HEK293 (cell line): ENCODE measurements at regions not wholly inside any gene's neighbourhood (a gene's known extent, or its start where the extent isn't known, plus 50 kb on each side); places are given as distances from the start of the nearest gene placed in this dataset.

Experiments
- CTCF ChIA-PET: fragments of 350-600 bp; formaldehyde crosslinking; extraction: SDS; loops from one replicate; lab custom pipeline; 2021; ENCODE audit warnings: antibody characterized with exemption; lab: Yijun Ruan, JAX
- POLR2A ChIA-PET: fragments of 300-600 bp; formaldehyde crosslinking; extraction: SDS; loops from one replicate; lab custom pipeline; 2020; ENCODE audit warnings: antibody characterized with exemption, inconsistent platforms; lab: Yijun Ruan, JAX
- H3K27ac ChIP-seq: fragments of 200-500 bp; sonication (Bioruptor generic); 2 replicates; pipeline ENCODE4 v1.5.1; 2014; ENCODE audit warnings: low read depth, low read length, control low read depth, inconsistent platforms; ENCODE audit errors: extremely low read depth
- H3K36me3 ChIP-seq, 2 experiments: fragments of 200-500 bp in 1 of 2; sonication (Bioruptor generic) in 1 of 2; 1 replicate in 1 of 2; 2 replicates in 1 of 2; pipeline ENCODE4 v1.5.1; 2014 to 2017; ENCODE audit warnings: inconsistent platforms in 2 of 2, low read length in 2 of 2; ENCODE audit not compliant: control insufficient read depth in 2 of 2, insufficient read depth in 1 of 2
- H3K4me1 ChIP-seq: fragments of 200-500 bp; sonication (Bioruptor generic); 2 replicates; pipeline ENCODE4 v1.5.1; 2014; ENCODE audit warnings: mild to moderate bottlenecking, low read length, inconsistent platforms; ENCODE audit not compliant: control insufficient read depth, insufficient read depth
- H3K4me3 ChIP-seq: 2 replicates; pipeline ENCODE4 v1.5.1; 2011; ENCODE audit warnings: low read depth, mild to moderate bottlenecking, control low read depth, low read length, moderate library complexity
- H3K9me3 ChIP-seq: fragments of 200-500 bp; sonication (Bioruptor generic); 2 replicates; pipeline ENCODE4 v1.5.1; 2014; ENCODE audit warnings: low read depth, low read length, inconsistent platforms; ENCODE audit not compliant: control insufficient read depth, insufficient read depth
- GLI4 ChIP-seq: fragments of 450-650 bp; formaldehyde crosslinking; IDR thresholded peaks from 2 replicates; pipeline ENCODE4 v1.5.1; 2016; ENCODE audit warnings: missing biosample characterization, missing genetic modification characterization
- HOXC10 ChIP-seq: sonication (generic); formaldehyde crosslinking; IDR thresholded peaks from 2 replicates; pipeline ENCODE4 v1.8.1; 2023; ENCODE audit warnings: mild to moderate bottlenecking, missing genetic modification reagents
- MZF1 ChIP-seq: fragments of 450-650 bp; formaldehyde crosslinking; IDR thresholded peaks from 2 replicates; pipeline ENCODE4 v1.5.1; 2017; ENCODE audit warnings: missing biosample characterization, missing genetic modification characterization, borderline replicate concordance
- TCF7L2 ChIP-seq: IDR thresholded peaks from 2 replicates; pipeline ENCODE4 v1.6.1; 2011; ENCODE audit warnings: low read depth, mild to moderate bottlenecking, inconsistent platforms, low read length, moderate library complexity, borderline replicate concordance
- ZIC2 ChIP-seq: fragments of 450-650 bp; formaldehyde crosslinking; IDR thresholded peaks from 2 replicates; pipeline ENCODE4 v1.5.1; 2016; ENCODE audit warnings: missing biosample characterization, missing genetic modification characterization
- ZNF121 ChIP-seq: fragments of 450-650 bp; formaldehyde crosslinking; IDR thresholded peaks from 2 replicates; pipeline ENCODE4 v1.5.1; 2016; ENCODE audit warnings: missing biosample characterization, missing genetic modification characterization
- ZNF146 ChIP-seq: fragments of 450-650 bp; formaldehyde crosslinking; IDR thresholded peaks from 2 replicates; pipeline ENCODE4 v1.5.1; 2016; ENCODE audit warnings: missing biosample characterization, missing genetic modification characterization
- ZNF169 ChIP-seq: fragments of 450-650 bp; formaldehyde crosslinking; IDR thresholded peaks from 2 replicates; pipeline ENCODE4 v1.5.1; 2016; ENCODE audit warnings: missing biosample characterization, missing genetic modification characterization
- ZNF19 ChIP-seq: fragments of 450-650 bp; formaldehyde crosslinking; IDR thresholded peaks from 2 replicates; pipeline ENCODE4; 2016; ENCODE audit warnings: missing biosample characterization, missing genetic modification characterization, low read depth
- ZNF302 ChIP-seq: fragments of 450-650 bp; formaldehyde crosslinking; IDR thresholded peaks from 2 replicates; pipeline ENCODE4 v1.5.1; 2016; ENCODE audit warnings: missing biosample characterization, missing genetic modification characterization, low read depth
- ZNF366 ChIP-seq: fragments of 450-650 bp; formaldehyde crosslinking; conservative IDR thresholded peaks from 2 replicates; pipeline ENCODE4 v1.5.1; 2016; ENCODE audit warnings: missing biosample characterization, missing genetic modification characterization
- ZNF416 ChIP-seq: fragments of 450-650 bp; formaldehyde crosslinking; IDR thresholded peaks from 2 replicates; pipeline ENCODE4 v1.5.1; 2016; ENCODE audit warnings: missing biosample characterization, missing genetic modification characterization
- ZNF48 ChIP-seq: fragments of 450-650 bp; formaldehyde crosslinking; IDR thresholded peaks from 2 replicates; pipeline ENCODE4 v1.5.1; 2016; ENCODE audit warnings: missing biosample characterization, missing genetic modification characterization
- ZNF501 ChIP-seq: fragments of 450-650 bp; formaldehyde crosslinking; IDR thresholded peaks from 2 replicates; pipeline ENCODE4 v1.5.1; 2016; ENCODE audit warnings: missing biosample characterization, missing genetic modification characterization
- ZNF555 ChIP-seq: fragments of 450-650 bp; formaldehyde crosslinking; conservative IDR thresholded peaks from 2 replicates; pipeline ENCODE4 v1.5.1; 2017; ENCODE audit warnings: missing biosample characterization, mild to moderate bottlenecking, missing genetic modification characterization, inconsistent platforms
- ZNF561 ChIP-seq: fragments of 450-650 bp; IDR thresholded peaks from 2 replicates; pipeline ENCODE4 v1.5.1; 2018; ENCODE audit warnings: missing biosample characterization, missing genetic modification characterization, borderline replicate concordance
- ZNF664 ChIP-seq: fragments of 450-650 bp; formaldehyde crosslinking; IDR thresholded peaks from 2 replicates; pipeline ENCODE4 v1.5.1; 2016; ENCODE audit warnings: missing biosample characterization, missing genetic modification characterization
- ZNF785 ChIP-seq: fragments of 450-650 bp; formaldehyde crosslinking; IDR thresholded peaks from 2 replicates; pipeline ENCODE4 v1.5.1; 2016; ENCODE audit warnings: missing biosample characterization, missing genetic modification characterization
- ZNF843 ChIP-seq: fragments of 450-650 bp; formaldehyde crosslinking; IDR thresholded peaks from 2 replicates; pipeline ENCODE4 v1.5.1; 2016; ENCODE audit warnings: missing biosample characterization, missing genetic modification characterization
- ZSCAN30 ChIP-seq: fragments of 450-650 bp; IDR thresholded peaks from 2 replicates; pipeline ENCODE4 v1.5.1; 2018; ENCODE audit warnings: missing biosample characterization, mild to moderate bottlenecking, missing genetic modification characterization, moderate library complexity
- ZXDB ChIP-seq: fragments of 450-650 bp; formaldehyde crosslinking; IDR thresholded peaks from 2 replicates; pipeline ENCODE4 v1.5.1; 2016; ENCODE audit warnings: missing biosample characterization, missing genetic modification characterization
- TF ChIP-seq, protein P1 (sequence below): fragments of 450-650 bp; formaldehyde crosslinking; IDR thresholded peaks from 2 replicates; pipeline ENCODE4 v1.5.1; 2016; ENCODE audit warnings: missing biosample characterization, missing genetic modification characterization
- TF ChIP-seq, protein P2 (sequence below): fragments of 450-650 bp; formaldehyde crosslinking; IDR thresholded peaks from 2 replicates; pipeline ENCODE4 v1.5.1; 2016; ENCODE audit warnings: missing biosample characterization, missing genetic modification characterization, low read depth
- TF ChIP-seq, protein P3 (sequence below): fragments of 450-650 bp; formaldehyde crosslinking; IDR thresholded peaks from 2 replicates; pipeline ENCODE4 v1.5.1; 2016; ENCODE audit warnings: missing biosample characterization, missing genetic modification characterization, borderline replicate concordance

DNA sequence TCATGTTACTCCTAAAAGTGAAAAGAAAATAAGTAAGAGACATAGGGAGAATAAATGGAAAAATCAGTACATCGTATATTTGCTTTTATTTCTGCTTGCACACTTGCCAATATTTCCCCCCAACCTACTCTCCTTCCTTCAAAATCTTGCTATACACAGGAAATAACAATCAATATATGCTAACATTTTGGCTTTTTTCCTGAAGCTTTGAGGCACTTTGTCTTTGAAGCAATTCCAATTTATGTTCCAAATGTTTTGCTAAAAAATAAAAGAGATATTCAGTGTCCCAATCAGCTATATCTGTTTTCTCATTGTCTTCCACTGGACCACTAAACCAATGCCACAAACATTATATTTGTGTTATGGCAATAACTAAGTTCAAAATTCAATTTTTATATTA lies 184.0 kb upstream of the NEGR1 start (continued):
- TF ChIP-seq, protein P1, sequence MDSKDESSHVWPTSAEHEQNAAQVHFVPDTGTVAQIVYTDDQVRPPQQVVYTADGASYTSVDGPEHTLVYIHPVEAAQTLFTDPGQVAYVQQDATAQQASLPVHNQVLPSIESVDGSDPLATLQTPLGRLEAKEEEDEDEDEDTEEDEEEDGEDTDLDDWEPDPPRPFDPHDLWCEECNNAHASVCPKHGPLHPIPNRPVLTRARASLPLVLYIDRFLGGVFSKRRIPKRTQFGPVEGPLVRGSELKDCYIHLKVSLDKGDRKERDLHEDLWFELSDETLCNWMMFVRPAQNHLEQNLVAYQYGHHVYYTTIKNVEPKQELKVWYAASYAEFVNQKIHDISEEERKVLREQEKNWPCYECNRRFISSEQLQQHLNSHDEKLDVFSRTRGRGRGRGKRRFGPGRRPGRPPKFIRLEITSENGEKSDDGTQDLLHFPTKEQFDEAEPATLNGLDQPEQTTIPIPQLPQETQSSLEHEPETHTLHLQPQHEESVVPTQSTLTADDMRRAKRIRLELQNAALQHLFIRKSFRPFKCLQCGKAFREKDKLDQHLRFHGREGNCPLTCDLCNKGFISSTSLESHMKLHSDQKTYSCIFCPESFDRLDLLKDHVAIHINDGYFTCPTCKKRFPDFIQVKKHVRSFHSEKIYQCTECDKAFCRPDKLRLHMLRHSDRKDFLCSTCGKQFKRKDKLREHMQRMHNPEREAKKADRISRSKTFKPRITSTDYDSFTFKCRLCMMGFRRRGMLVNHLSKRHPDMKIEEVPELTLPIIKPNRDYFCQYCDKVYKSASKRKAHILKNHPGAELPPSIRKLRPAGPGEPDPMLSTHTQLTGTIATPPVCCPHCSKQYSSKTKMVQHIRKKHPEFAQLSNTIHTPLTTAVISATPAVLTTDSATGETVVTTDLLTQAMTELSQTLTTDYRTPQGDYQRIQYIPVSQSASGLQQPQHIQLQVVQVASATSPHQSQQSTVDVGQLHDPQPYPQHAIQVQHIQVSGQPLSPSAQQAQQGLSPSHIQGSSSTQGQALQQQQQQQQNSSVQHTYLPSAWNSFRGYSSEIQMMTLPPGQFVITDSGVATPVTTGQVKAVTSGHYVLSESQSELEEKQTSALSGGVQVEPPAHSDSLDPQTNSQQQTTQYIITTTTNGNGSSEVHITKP (tag by site-specific recombination): no peak
- no peak for TF ChIP-seq ZNF19 (tag by site-specific recombination)
- TF ChIP-seq ZNF843 (tag by site-specific recombination): no peak
- no peak for TF ChIP-seq TCF7L2

DNA sequence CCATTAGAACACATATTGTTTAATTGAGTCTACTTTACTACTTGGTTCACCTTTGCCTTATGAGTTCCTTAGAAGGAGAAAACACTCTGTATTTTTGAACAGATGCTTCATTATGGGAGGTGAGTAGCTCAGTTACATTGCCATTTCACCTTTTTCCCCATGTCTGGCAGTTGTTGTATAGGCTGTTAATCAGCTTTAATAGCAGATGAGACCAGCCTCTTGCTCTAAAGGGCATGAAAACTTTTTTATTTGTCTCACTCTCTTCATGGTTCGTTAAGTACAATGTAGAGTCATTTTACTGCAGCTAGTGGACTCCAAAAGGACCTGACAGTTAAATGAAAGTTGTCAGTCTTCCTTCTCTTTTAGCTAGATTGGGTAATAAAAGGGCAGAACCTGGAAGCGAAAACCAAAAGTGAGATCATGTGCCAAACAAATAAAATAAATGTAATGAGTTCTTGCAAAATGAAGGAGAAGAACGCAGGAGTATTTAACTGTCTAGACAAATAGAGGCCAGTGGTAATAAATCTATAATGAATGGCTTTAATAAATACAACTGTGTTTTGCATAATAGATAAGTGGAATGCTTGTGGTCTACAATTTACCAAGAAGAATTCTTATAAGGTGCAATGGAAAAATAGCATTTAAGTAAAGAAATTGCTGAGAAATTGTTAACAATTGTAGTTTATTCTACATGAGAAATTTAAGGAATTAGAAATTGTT lies 180.0 kb upstream of the NEGR1 start:
- TF ChIP-seq ZNF48 (tag by site-specific recombination): no peak
- no peak for TF ChIP-seq MZF1
- TF ChIP-seq ZSCAN30 (tag by site-specific recombination): no peak
- no peak for TF ChIP-seq ZNF302 (tag by site-specific recombination)
- TF ChIP-seq ZNF146 (tag by site-specific recombination): no peak
- TF ChIP-seq ZNF664 (tag by site-specific recombination): no peak
- TF ChIP-seq HOXC10: no peak
- no peak for TF ChIP-seq ZXDB (tag by site-specific recombination)
- no peak for TF ChIP-seq ZNF785 (tag by site-specific recombination)
- TF ChIP-seq ZNF416 (tag by site-specific recombination): no peak
- TF ChIP-seq ZNF501 (tag by site-specific recombination): no peak
- no peak for TF ChIP-seq ZNF555
- no peak for TF ChIP-seq ZIC2 (tag by site-specific recombination)
- no peak for TF ChIP-seq ZNF366 (tag by site-specific recombination)
- no peak for TF ChIP-seq ZNF561 (tag by site-specific recombination)
- TF ChIP-seq ZNF121 (tag by site-specific recombination): no peak
- no peak for TF ChIP-seq GLI4 (tag by site-specific recombination)
- Histone ChIP-seq H3K4me3 (no peak overlapping the region), H3K4me1 (no peaks in the 10 kb centered on the region), H3K36me3 (no peaks in the 10 kb centered on the region), H3K27ac (no peak overlapping the region), H3K9me3 (no peaks in the 10 kb centered on the region)
- CTCF ChIA-PET: no interaction called here
- POLR2A ChIA-PET: no interaction called here

DNA sequence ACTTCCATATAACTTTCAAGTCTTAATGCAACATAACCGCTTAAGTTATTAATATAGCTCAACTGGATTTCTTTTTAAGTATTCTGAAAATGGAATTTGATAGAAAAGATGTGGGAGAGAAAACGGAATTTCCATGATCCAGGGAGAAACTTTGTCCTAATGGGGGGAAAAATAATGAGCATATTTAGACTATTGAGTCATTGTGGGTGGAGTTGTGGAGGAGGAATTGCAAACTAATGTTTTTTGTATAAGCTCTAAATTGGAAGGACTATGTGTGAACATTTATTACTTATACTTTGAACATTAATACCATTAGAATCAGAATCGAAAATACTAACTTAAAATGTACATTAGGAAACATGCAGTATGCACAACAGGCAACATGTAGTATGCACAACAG lies 159.9 kb upstream of the NEGR1 start:
- no peaks in the 10 kb centered on the region for H3K4me1 ChIP-seq
- H3K36me3 ChIP-seq: no peaks in the 10 kb centered on the region
- no peak overlapping the region for H3K27ac ChIP-seq
- ChIA-PET CTCF (no interaction called here), POLR2A (no interaction called here)
- H3K9me3 ChIP-seq: no peaks in the 10 kb centered on the region
- H3K4me3 ChIP-seq: no peak overlapping the region
- TF ChIP-seq, protein P2, sequence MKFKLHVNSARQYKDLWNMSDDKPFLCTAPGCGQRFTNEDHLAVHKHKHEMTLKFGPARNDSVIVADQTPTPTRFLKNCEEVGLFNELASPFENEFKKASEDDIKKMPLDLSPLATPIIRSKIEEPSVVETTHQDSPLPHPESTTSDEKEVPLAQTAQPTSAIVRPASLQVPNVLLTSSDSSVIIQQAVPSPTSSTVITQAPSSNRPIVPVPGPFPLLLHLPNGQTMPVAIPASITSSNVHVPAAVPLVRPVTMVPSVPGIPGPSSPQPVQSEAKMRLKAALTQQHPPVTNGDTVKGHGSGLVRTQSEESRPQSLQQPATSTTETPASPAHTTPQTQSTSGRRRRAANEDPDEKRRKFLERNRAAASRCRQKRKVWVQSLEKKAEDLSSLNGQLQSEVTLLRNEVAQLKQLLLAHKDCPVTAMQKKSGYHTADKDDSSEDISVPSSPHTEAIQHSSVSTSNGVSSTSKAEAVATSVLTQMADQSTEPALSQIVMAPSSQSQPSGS (tag by site-specific recombination): no peak
- no peak for TF ChIP-seq ZNF169
- TF ChIP-seq ZNF843 (tag by site-specific recombination): no peak
- TF ChIP-seq, protein P3, sequence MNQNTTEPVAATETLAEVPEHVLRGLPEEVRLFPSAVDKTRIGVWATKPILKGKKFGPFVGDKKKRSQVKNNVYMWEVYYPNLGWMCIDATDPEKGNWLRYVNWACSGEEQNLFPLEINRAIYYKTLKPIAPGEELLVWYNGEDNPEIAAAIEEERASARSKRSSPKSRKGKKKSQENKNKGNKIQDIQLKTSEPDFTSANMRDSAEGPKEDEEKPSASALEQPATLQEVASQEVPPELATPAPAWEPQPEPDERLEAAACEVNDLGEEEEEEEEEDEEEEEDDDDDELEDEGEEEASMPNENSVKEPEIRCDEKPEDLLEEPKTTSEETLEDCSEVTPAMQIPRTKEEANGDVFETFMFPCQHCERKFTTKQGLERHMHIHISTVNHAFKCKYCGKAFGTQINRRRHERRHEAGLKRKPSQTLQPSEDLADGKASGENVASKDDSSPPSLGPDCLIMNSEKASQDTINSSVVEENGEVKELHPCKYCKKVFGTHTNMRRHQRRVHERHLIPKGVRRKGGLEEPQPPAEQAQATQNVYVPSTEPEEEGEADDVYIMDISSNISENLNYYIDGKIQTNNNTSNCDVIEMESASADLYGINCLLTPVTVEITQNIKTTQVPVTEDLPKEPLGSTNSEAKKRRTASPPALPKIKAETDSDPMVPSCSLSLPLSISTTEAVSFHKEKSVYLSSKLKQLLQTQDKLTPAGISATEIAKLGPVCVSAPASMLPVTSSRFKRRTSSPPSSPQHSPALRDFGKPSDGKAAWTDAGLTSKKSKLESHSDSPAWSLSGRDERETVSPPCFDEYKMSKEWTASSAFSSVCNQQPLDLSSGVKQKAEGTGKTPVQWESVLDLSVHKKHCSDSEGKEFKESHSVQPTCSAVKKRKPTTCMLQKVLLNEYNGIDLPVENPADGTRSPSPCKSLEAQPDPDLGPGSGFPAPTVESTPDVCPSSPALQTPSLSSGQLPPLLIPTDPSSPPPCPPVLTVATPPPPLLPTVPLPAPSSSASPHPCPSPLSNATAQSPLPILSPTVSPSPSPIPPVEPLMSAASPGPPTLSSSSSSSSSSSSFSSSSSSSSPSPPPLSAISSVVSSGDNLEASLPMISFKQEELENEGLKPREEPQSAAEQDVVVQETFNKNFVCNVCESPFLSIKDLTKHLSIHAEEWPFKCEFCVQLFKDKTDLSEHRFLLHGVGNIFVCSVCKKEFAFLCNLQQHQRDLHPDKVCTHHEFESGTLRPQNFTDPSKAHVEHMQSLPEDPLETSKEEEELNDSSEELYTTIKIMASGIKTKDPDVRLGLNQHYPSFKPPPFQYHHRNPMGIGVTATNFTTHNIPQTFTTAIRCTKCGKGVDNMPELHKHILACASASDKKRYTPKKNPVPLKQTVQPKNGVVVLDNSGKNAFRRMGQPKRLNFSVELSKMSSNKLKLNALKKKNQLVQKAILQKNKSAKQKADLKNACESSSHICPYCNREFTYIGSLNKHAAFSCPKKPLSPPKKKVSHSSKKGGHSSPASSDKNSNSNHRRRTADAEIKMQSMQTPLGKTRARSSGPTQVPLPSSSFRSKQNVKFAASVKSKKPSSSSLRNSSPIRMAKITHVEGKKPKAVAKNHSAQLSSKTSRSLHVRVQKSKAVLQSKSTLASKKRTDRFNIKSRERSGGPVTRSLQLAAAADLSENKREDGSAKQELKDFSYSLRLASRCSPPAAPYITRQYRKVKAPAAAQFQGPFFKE (tag by site-specific recombination): no peak
